ENCODE measurements at regions not wholly inside any gene's neighbourhood (a gene's known extent, or its start where the extent isn't known, plus 50 kb on each side); places are given as distances from the start of the nearest gene placed in this dataset.

DNA sequence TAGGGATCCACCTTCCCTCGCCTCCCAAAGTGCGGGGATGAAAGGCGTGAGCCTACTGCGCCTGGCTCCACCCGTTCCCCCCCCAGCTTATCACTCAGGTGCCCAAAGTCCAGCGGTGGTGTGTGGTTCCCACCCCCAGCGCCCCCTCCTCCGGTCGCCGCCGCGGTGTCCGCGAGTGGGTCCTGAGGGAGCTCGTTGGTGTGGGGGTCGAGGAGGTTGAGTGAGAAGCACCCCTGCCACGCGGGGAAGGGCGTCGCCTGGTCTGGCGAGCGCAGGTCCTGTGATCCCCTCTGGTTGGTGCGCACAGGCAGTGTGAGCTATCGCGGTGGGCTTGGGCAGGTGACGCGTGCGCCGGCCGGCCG, 3900.6 kb upstream of the OR11H1 start:
- TF ChIP-seq HOXA7 (CRISPR knock-in tag; IDR thresholded peaks at IDR 0.05) (no peak), NFE2L2 (conservative IDR thresholded peaks at IDR 0.05; ENCODE audit: low read length) (no peak), MYC (IDR thresholded peaks at IDR 0.05; ENCODE audit: borderline replicate concordance, low read length) (no peak), RAD21 (conservative IDR thresholded peaks at IDR 0.05 in 1 of 2, IDR thresholded peaks at IDR 0.05 in 1 of 2) (no peak), TP53 (CRISPR knock-in tag; IDR thresholded peaks at IDR 0.05) (no peak), ESRRA (IDR thresholded peaks at IDR 0.05; ENCODE audit: borderline replicate concordance, low read length) (no peak)
- TF ChIP-seq, protein P1, sequence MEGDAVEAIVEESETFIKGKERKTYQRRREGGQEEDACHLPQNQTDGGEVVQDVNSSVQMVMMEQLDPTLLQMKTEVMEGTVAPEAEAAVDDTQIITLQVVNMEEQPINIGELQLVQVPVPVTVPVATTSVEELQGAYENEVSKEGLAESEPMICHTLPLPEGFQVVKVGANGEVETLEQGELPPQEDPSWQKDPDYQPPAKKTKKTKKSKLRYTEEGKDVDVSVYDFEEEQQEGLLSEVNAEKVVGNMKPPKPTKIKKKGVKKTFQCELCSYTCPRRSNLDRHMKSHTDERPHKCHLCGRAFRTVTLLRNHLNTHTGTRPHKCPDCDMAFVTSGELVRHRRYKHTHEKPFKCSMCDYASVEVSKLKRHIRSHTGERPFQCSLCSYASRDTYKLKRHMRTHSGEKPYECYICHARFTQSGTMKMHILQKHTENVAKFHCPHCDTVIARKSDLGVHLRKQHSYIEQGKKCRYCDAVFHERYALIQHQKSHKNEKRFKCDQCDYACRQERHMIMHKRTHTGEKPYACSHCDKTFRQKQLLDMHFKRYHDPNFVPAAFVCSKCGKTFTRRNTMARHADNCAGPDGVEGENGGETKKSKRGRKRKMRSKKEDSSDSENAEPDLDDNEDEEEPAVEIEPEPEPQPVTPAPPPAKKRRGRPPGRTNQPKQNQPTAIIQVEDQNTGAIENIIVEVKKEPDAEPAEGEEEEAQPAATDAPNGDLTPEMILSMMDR (IDR thresholded peaks at IDR 0.05), result no peak
- TF ChIP-seq, protein P2, sequence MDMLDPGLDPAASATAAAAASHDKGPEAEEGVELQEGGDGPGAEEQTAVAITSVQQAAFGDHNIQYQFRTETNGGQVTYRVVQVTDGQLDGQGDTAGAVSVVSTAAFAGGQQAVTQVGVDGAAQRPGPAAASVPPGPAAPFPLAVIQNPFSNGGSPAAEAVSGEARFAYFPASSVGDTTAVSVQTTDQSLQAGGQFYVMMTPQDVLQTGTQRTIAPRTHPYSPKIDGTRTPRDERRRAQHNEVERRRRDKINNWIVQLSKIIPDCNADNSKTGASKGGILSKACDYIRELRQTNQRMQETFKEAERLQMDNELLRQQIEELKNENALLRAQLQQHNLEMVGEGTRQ (IDR thresholded peaks at IDR 0.05), result no peak
